Skeletal muscle tissue (tissue), 3 donors: ENCODE measurements at regions not wholly inside any gene's neighbourhood (a gene's known extent, or its start where the extent isn't known, plus 50 kb on each side); places are given as distances from the start of the nearest gene placed in this dataset.

ENCODE experiments used
- H3K27ac ChIP-seq: one replicate; pipeline ENCODE4 v1.7.0; 2013; ENCODE audit warnings: mild to moderate bottlenecking, low read depth, low read length, inconsistent platforms
- H3K27me3 ChIP-seq, 3 donors: one replicate each; pipeline ENCODE4 v1.7.0; 2013; ENCODE audit warnings: low read length in 3 of 3; ENCODE audit not compliant: control insufficient read depth in 3 of 3, insufficient read depth in 3 of 3
- H3K36me3 ChIP-seq, 3 donors: one replicate each; pipeline ENCODE4 v1.7.0; 2013; ENCODE audit warnings: low read length in 3 of 3; ENCODE audit not compliant: control insufficient read depth in 3 of 3, insufficient read depth in 3 of 3
- H3K4me1 ChIP-seq, 3 donors: one replicate each; pipeline ENCODE4 v1.7.0; 2013; ENCODE audit warnings: low read length in 3 of 3, mild to moderate bottlenecking in 3 of 3; ENCODE audit not compliant: control insufficient read depth in 3 of 3, insufficient read depth in 3 of 3
- H3K4me3 ChIP-seq, 3 donors: one replicate each; pipeline ENCODE4 v1.7.0; 2013; ENCODE audit warnings: low read length in 3 of 3
- H3K9ac ChIP-seq, 3 donors: one replicate each; pipeline ENCODE4 v1.7.0; 2013; ENCODE audit warnings: low read length in 3 of 3, mild to moderate bottlenecking in 3 of 3, moderate library complexity in 2 of 3, low read depth in 1 of 3
- H3K9me3 ChIP-seq, 3 donors: one replicate each; pipeline ENCODE4 v1.7.0; 2013; ENCODE audit warnings: low read length in 3 of 3; ENCODE audit not compliant: control insufficient read depth in 3 of 3
- donor health status: Osteomylitis.

DNA sequence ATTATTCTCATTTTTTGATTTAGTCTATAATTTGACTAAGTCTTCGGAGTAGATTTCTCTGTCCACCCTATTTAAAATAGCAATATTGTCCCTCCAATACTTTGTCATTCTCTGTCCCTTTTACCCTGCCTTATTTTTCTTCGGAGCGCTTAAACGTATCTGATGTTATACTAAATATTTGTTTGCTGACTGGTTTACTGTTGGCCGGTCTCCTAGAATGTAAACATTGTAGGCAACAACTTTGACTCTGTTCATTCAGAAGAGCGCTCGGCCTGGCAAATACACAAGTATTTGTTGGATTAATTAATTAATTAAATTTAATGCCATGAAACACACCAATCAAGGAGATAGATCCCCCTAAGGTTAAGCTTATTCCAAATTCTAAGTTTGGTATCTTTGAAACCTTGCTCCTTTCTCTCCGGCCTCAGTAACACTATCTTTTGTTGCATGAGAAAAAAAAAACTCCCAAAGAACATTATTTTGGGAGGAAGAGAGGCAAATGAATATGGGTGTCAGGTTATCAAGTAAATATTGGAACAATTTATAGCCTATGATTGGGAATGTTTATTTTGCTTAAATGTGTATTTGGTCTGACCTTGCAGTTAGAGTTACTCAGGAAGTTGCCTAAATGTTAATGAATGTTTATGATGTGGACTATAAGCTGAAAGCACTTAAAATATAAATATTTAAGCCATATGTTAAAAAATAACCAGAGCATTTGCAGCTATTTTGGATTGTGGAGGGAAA is 231.1 kb downstream of the SOX4 start:
- no peaks in the 10 kb centered on the region for H3K36me3 ChIP-seq
- no peak overlapping the region for H3K9ac ChIP-seq
- H3K27me3 ChIP-seq: no peaks in the 10 kb centered on the region
- H3K4me3 ChIP-seq: no peak overlapping the region
- H3K9me3 ChIP-seq: no peaks in the 10 kb centered on the region
- H3K27ac ChIP-seq: no peak overlapping the region
- H3K4me1 ChIP-seq: no peaks in the 10 kb centered on the region

DNA sequence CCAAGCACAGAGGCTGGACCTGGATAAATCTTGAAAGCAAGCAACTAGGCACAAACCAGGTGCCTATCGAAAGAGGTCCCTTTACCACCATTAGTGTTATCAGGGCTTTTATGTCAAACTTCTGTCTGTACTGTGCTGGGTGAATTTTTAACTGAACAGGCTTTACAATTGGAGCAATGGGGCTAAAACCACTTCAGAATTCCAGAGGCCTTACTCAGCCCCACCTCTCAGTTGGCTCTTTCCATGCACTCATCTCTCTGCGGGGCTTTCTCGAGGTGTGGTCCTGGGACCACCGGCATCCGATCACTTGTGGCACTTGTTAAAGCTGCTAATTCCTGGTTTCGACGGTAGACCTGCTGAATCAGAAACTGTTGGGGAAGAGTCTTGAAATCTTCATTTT is 232.5 kb downstream of the SOX4 start:
- Histone ChIP-seq H3K36me3 (no peaks in the 10 kb centered on the region), H3K27ac (no peak overlapping the region), H3K9ac (no peak overlapping the region), H3K4me3 (no peak overlapping the region), H3K4me1 (no peaks in the 10 kb centered on the region), H3K9me3 (no peaks in the 10 kb centered on the region), H3K27me3 (no peaks in the 10 kb centered on the region)

DNA sequence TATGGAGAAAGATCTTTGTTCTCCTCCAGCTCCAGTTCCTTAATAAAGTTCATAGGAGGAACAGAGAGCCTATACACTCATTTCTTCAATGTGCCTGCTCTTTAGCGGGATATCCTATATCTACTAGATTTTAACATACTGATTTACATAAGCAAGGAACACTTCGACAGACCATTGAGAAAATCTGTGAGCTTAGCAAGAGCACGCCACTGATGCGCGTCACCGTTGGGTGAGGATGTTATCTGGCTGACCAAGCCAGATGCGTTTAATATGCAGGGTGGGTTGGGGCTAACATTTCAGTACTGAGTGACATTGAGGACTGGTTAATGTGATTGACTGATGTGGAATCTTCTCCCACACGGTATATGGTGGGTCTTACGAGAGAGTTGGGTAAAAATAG is 233.4 kb downstream of the SOX4 start:
- no peaks in the 10 kb centered on the region for H3K9me3 ChIP-seq
- H3K4me1 ChIP-seq: no peaks in the 10 kb centered on the region
- H3K4me3 ChIP-seq: no peak overlapping the region
- H3K9ac ChIP-seq: no peak overlapping the region
- no peak overlapping the region for H3K27ac ChIP-seq
- no peaks in the 10 kb centered on the region for H3K27me3 ChIP-seq
- no peaks in the 10 kb centered on the region for H3K36me3 ChIP-seq

DNA sequence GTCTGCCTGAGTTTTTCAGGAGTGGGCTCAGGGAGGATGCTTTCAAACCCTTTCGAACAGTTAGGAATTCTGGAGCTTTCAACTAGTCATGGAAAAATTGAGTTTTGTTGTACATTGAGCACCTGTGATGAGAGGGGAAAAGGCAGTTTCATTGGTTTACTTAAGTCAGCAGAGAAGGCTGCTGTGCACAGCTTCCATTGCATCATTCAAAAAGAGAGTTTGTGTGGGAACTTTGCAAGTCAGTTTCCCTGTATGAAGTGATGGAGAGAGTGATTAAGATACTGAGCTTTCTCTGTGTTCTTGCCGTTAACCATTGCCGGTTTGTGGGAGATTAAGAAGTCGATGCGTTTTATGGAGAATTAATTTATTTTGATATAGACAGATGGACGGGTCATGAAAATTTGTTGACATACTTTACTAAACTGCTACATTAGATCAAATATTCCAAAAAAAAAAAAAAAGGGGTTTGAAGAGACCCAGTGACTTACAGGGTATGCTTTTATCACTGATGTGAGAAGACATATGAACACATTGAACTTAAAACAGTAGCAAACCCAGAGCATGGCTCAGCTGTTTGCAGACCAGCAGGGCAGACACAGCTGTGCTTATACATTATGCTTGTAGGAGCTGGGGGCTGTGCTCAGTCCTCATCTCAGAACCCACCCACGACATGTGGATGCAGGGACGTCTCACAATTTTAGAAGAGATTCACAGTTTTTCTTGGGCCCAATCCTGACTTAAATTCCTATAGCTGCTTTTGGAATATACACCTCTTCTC is 234.1 kb downstream of the SOX4 start:
- Histone ChIP-seq H3K27ac (no peak overlapping the region), H3K4me3 (no peak overlapping the region), H3K4me1 (no peaks in the 10 kb centered on the region), H3K27me3 (no peaks in the 10 kb centered on the region), H3K9ac (no peak overlapping the region), H3K36me3 (no peaks in the 10 kb centered on the region), H3K9me3 (no peaks in the 10 kb centered on the region)

DNA sequence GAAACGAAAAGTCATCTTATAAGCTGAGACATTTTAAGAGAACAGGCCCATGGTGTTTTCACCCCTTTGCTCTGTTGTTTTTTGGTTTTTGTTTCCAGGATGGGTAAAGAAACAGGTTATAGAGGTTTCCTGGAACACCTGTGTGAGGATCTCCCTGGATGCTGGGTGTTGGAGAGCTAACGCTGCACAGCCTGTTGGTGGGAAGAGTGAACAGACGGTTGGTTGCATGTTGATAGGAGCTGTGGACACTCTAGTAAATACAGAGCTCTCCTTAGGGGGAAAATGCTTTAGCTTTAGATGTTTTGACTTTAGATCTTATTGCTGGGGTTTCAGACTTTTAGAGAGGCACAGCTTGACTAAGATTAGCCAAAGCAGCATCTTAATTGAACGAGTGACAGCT is 235.2 kb downstream of the SOX4 start:
- Histone ChIP-seq H3K4me1 (no peaks in the 10 kb centered on the region), H3K27ac (no peak overlapping the region), H3K36me3 (no peaks in the 10 kb centered on the region), H3K9ac (no peak overlapping the region), H3K9me3 (no peaks in the 10 kb centered on the region), H3K27me3 (no peaks in the 10 kb centered on the region), H3K4me3 (no peak overlapping the region)

DNA sequence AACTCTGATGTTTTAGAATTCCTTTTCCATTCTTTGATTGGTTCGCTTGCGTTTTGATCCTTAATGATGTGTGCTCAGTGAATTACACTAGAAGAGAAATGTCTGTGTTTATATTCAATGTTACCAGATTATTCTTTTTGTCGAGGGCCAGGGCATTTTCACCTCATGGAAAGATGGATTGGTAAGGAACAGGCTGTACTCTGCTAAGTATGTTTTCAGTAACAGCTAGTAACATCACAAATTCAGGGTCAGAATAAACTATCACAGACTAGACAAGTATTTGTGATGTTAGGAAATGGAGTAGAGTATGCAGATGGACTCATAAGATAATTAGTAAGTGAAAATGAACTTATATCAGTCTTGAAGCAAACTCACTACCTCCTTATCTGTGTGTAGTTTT is 235.6 kb downstream of the SOX4 start:
- H3K27me3 ChIP-seq: no peaks in the 10 kb centered on the region
- no peaks in the 10 kb centered on the region for H3K9me3 ChIP-seq
- H3K36me3 ChIP-seq: no peaks in the 10 kb centered on the region
- no peak overlapping the region for H3K4me3 ChIP-seq
- H3K4me1 ChIP-seq: no peaks in the 10 kb centered on the region
- H3K27ac ChIP-seq: no peak overlapping the region
- H3K9ac ChIP-seq: no peak overlapping the region

DNA sequence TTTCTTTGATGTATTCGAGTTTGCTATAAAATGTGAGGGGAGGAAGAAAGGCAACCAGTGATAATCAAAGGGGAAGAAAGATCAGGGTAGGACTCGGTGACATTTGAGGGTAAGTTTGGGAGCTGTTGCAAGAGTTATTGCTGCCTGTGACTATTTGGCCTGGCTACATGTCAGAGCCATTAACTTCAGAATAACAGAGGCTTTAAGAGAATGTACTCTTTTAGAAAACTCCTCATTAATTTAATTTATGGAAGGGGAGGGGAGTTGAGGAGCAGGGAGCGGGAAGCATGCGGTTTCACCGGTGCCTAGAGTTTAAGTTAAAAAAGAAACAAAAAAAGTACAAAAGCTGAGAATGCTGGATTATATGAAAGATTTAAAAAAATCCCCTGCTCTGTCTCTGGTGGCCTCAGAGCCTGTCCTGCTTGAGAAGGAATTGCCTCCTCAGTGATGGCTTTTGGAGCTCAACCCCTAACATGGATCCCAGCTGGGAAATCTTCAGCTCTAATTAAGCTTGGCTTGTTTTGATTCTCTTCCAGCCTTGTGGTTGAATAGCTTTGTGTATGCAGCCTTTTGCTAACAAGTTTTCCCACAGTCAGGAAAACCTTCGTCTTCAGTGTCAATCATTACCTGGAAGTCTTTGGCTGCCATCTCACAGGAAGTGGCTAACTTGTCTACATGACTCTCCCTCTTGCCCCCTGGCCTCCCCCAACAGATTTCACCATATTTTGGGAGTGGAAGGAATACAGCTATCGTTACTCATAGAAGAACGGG is 238.2 kb downstream of the SOX4 start:
- H3K9me3 ChIP-seq: no peaks in the 10 kb centered on the region
- no peaks in the 10 kb centered on the region for H3K4me1 ChIP-seq
- H3K4me3 ChIP-seq: no peak overlapping the region
- no peak overlapping the region for H3K27ac ChIP-seq
- no peaks in the 10 kb centered on the region for H3K36me3 ChIP-seq
- H3K9ac ChIP-seq: no peak overlapping the region
- no peaks in the 10 kb centered on the region for H3K27me3 ChIP-seq

DNA sequence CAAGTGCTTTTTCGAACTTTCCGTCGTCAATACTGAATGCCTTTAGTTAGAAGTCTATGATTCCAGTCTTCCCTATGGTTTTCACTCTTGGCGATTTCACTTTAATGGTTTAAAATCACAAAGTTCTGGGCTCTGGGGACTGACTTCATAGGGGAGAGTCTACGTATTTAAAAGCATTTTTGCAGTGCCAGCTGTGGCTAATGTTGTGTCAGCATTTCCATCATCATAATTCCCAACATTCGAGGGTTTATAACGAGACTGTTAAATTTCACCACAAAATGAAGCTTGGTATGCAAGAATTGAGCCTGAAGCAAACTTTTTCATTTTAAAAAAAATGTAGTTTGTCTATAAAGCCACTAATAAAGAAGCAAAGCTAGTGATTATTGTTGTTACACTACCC is 242.7 kb downstream of the SOX4 start:
- no peaks in the 10 kb centered on the region for H3K4me1 ChIP-seq
- H3K9me3 ChIP-seq: no peaks in the 10 kb centered on the region
- H3K36me3 ChIP-seq: no peaks in the 10 kb centered on the region
- no peak overlapping the region for H3K4me3 ChIP-seq
- no peaks in the 10 kb centered on the region for H3K27me3 ChIP-seq
- H3K27ac ChIP-seq: no peak overlapping the region
- no peak overlapping the region for H3K9ac ChIP-seq

DNA sequence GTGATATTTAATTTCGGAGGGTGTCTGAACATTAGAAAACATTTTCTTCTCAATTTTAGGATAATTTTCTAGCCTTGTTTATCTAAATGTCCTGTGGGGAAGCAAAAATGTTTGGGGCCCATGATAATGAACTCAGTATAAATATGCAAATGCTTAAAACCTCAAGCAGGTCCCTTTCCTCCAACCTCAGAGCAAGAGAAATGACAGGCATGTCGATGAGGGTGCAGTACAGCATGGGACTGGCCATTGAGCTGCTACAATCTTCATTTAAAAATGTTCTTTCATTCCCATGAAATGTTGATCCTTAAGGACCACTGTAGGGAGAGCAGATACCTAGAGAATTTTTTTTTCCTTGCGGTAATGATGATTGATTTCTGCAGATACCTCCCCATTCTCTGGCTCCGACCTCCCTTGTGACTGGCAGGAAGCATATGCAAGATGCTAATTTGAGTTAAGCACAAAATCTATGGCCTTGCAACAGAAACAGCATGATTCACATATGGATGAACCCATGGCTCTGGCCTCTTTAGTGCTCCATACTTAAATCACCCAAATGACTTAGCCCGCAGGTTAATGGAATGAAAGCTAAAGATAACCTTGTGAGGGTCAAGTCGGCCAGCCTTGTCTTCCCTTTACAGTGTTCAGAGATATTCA is 243.3 kb downstream of the SOX4 start:
- H3K4me1 ChIP-seq: no peaks in the 10 kb centered on the region
- H3K9ac ChIP-seq: no peak overlapping the region
- H3K27me3 ChIP-seq: no peaks in the 10 kb centered on the region
- H3K36me3 ChIP-seq: no peaks in the 10 kb centered on the region
- no peak overlapping the region for H3K27ac ChIP-seq
- H3K4me3 ChIP-seq: no peak overlapping the region
- no peaks in the 10 kb centered on the region for H3K9me3 ChIP-seq
